SK-N-MC (cell line): ENCODE measurements at regions not wholly inside any gene's neighbourhood (a gene's known extent, or its start where the extent isn't known, plus 50 kb on each side); places are given as distances from the start of the nearest gene placed in this dataset.

Experiments used
- DNase-seq: peaks from one replicate; pipeline ENCODE4 v3.0.0-alpha.2; 2011; ENCODE audit warnings: low read depth, low spot score
- H3K27ac ChIP-seq: fragments of 200-600 bp; sonication (generic); 2 replicates; pipeline ENCODE4 v1.5.1; 2016; ENCODE audit warnings: mixed run types
- H3K36me3 ChIP-seq: fragments of 200-600 bp; sonication (generic); 2 replicates; pipeline ENCODE4 v1.6.1; 2017; ENCODE audit warnings: antibody characterized with exemption, low read length, mixed read lengths; ENCODE audit not compliant: insufficient read depth
- H3K4me3 ChIP-seq: fragments of 200-600 bp; sonication (generic); 2 replicates; pipeline ENCODE4 v1.5.1; 2016
- H3K9ac ChIP-seq: fragments of 200-600 bp; sonication (generic); 2 replicates; pipeline ENCODE4 v1.8.0; 2017; ENCODE audit warnings: mixed run types, mixed read lengths; ENCODE audit not compliant: insufficient read length
- H3K9me3 ChIP-seq: fragments of 200-600 bp; sonication (generic); 2 replicates; pipeline ENCODE4 v1.6.1; 2017; ENCODE audit warnings: low read depth, mild to moderate bottlenecking, antibody characterized with exemption, low read length, moderate library complexity, mixed read lengths
- EZH2 ChIP-seq: fragments of 200-600 bp; sonication (generic); IDR thresholded peaks from one replicate; pipeline ENCODE4 v1.6.1; 2017; ENCODE audit warnings: antibody characterized with exemption
- FOXP2 ChIP-seq: optimal IDR thresholded peaks from 2 replicates; pipeline ENCODE3; 2011; ENCODE audit warnings: mild to moderate bottlenecking, moderate library complexity; ENCODE audit not compliant: insufficient read depth; ENCODE audit errors: extremely low read length, control extremely low read depth
- POLR2AphosphoS5 ChIP-seq: IDR thresholded peaks from 2 replicates; pipeline ENCODE4 v1.6.1; 2012; ENCODE audit warnings: mild to moderate bottlenecking, low read depth, low read length, borderline replicate concordance

- H3K27ac ChIP-seq, result no peak overlapping the region
- no peak overlapping the region for H3K4me3 ChIP-seq
- TF ChIP-seq FOXP2 (no peak), EZH2 (no peak), POLR2AphosphoS5 (no peak)
- H3K36me3 ChIP-seq, result no peaks in the 10 kb centered on the region
- H3K9ac ChIP-seq, result no peak overlapping the region
- DNase-seq, result no peak
- no peaks in the 10 kb centered on the region for H3K9me3 ChIP-seq
These were observed 73.0 kb upstream of the HMGN3 start for GRCh38 chr6:79307321-79308036.

DNA sequence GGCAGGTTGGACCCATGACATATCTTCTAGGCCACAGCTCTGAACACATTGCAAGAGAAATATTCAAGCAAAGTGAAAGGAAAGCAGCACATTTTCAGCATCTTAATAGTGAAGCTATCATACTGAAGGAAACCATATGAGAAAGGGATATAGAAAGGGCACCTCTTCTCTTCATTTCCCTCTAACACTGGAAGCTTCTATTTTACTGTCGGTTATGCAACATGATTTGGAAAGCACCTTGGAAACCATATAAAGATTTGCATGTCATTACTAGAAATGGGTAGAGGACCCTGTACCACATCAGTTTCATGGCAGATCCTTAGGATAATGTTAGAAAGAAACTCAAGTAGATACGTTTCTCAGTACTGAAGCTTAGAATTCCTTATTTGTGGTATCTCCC is 70.5 kb upstream of the HMGN3 start:
- TF ChIP-seq POLR2AphosphoS5 (no peak), EZH2 (no peak), FOXP2 (no peak)
- no peak overlapping the region for H3K9ac ChIP-seq
- no peak overlapping the region for H3K4me3 ChIP-seq
- H3K9me3 ChIP-seq, result no peaks in the 10 kb centered on the region
- no peak for DNase-seq
- H3K36me3 ChIP-seq, result no peaks in the 10 kb centered on the region
- no peak overlapping the region for H3K27ac ChIP-seq

GRCh38 chr6:79302341-79302740 is 67.9 kb upstream of the HMGN3 start:
- no peak overlapping the region for H3K4me3 ChIP-seq
- no peak overlapping the region for H3K9ac ChIP-seq
- no peak for TF ChIP-seq FOXP2
- TF ChIP-seq EZH2, result no peak
- no peak for TF ChIP-seq POLR2AphosphoS5
- no peaks in the 10 kb centered on the region for H3K36me3 ChIP-seq
- no peak overlapping the region for H3K27ac ChIP-seq
- no peaks in the 10 kb centered on the region for H3K9me3 ChIP-seq
- DNase-seq, result no peak

DNA sequence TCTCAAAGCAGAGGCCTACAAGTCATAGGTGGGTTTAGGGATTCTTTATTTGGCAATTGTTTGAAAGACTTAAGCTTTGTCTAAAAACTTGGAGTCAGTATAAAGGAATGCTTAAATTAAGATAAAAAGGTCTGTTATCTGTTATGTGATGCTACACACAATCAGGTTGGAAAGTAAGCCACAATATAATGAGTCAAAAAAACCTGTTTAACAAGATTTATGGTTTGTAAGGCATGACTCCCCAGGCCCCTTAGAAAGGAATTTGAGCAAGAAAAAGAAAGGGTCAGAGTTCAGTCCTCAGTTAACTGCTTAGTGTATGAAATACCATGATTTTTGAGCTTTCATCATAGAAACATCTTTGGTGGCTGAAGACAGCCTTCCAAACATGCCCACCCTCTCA is 66.8 kb upstream of the HMGN3 start:
- TF ChIP-seq POLR2AphosphoS5 (no peak), EZH2 (no peak), FOXP2 (no peak)
- no peak overlapping the region for H3K27ac ChIP-seq

DNA sequence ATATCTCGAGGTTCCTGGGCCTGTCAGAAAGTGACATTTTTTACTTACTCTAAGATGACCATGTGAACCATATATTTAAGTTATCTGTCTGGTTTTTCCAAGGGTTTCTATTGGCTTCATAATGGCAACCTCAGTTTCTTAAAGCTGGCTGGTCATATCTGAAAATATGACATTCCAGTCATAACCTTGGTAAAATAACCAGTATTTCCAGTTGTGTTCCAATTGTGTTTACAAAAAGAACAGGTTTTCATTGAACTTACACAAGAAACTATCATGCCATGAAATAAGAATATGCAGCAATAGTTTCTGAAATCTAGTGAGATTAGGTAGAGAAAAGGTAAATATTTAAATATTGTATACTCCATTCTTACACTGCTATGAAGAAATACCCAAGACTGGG is 61.7 kb upstream of the HMGN3 start:
- TF ChIP-seq POLR2AphosphoS5 (no peak), FOXP2 (no peak), EZH2 (no peak)
- no peak for DNase-seq

More for the DNA sequence above, 66.8 kb upstream of the HMGN3 start:
- no peak overlapping the region for H3K9ac ChIP-seq
- no peaks in the 10 kb centered on the region for H3K9me3 ChIP-seq
- H3K4me3 ChIP-seq, result no peak overlapping the region
- no peak for DNase-seq
- no peaks in the 10 kb centered on the region for H3K36me3 ChIP-seq

More for the DNA sequence above, 61.7 kb upstream of the HMGN3 start:
- H3K9me3 ChIP-seq, result no peaks in the 10 kb centered on the region
- no peaks in the 10 kb centered on the region for H3K36me3 ChIP-seq
- H3K9ac ChIP-seq, result no peak overlapping the region
- H3K4me3 ChIP-seq, result no peak overlapping the region
- no peak overlapping the region for H3K27ac ChIP-seq
